Ovary (tissue), 3 donors: ENCODE measurements at regions not wholly inside any gene's neighbourhood (a gene's known extent, or its start where the extent isn't known, plus 50 kb on each side); places are given as distances from the start of the nearest gene placed in this dataset.

Source experiments
- CTCF ChIP-seq, 3 donors: fragments of 450-650 bp in 2 of 3; fragments of 200-600 bp in 1 of 3; IDR thresholded peaks; one replicate each; pipeline versions ENCODE4 v1.5.1 to v1.8.0; 2016 to 2022; ENCODE audit warnings: antibody characterized with exemption in 3 of 3, mild to moderate bottlenecking in 1 of 3
- POLR2A ChIP-seq: fragments of 450-650 bp; IDR thresholded peaks from one replicate; pipeline ENCODE4 v1.6.1; 2017; ENCODE audit warnings: antibody characterized with exemption, mild to moderate bottlenecking, moderate library complexity
- donor health status: DM: no; HTN: no; CAD: no.

- TF ChIP-seq POLR2A = no peak
- no peak for TF ChIP-seq CTCF (IDR thresholded peaks at IDR 0.05)
Observed at GRCh38 chr1:14183329-14183728, 415.2 kb upstream of the KAZN start.
